ENCODE measurements at regions not wholly inside any gene's neighbourhood (a gene's known extent, or its start where the extent isn't known, plus 50 kb on each side); places are given as distances from the start of the nearest gene placed in this dataset.

DNA sequence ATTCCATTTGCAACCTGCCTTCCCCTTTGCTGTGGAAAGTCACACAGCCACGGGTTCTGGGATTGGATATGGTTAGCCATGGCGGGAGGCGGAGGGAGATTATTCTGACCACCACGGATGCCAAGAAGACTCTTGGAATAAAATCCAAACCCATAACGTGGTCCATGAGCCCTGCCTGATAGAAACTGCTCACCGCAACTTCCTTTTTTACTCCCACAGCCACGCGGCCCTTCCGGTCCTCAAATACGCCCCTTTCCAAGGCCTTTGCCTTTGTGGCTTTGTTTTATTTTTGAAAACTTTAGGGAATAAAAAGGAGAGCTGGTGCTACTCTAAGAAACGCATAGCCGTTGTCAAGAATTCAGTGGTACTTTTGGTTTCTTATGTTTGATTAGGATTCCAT, 602.5 kb upstream of the CDH4 start:
- DNase-seq (ENCODE audit: low spot score) = no peak

DNA sequence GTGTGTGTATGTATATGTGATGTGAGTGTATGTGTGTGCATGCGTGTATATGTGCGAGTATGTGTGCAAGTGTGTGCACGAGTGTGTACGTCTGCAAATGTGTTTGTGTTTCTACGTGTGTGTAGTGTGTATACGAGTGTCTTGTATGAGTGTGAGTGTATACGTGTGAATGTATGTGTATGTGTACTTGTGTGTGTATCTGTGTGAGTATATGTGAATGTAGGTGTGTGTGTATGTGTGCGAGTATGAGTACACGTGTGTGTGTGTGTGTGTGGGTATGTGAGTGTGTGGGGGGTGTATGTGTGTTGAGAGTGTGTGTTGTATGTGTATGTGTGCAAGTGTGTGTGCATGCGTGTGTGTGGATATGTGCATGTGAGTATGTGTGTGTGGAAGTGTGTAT, 602.0 kb upstream of the CDH4 start:
- H3K27ac Mint-ChIP-seq = peak overlapping the region; percentile 11
- Histone ChIP-seq H3F3A (ENCODE audit: low read depth) (no peaks in the 10 kb centered on the region), H3K4me3 (no peak overlapping the region), H3K9me3 (ENCODE audit: low read depth) (no peaks in the 10 kb centered on the region), H4K20me1 (ENCODE audit: low read depth) (no peaks in the 10 kb centered on the region), H3K36me3 (no peaks in the 10 kb centered on the region), H3K79me2 (ENCODE audit: low read depth) (no peaks in the 10 kb centered on the region), H3K4me2 (no peak overlapping the region), H3K4me1 (no peaks in the 10 kb centered on the region), H3K27ac (no peak overlapping the region), H3K9ac (no peak overlapping the region), H3K27me3 (no peaks in the 10 kb centered on the region), H2AFZ (replicated peaks) (no peak overlapping the region)
- H3K27me3 Mint-ChIP-seq (ENCODE audit: insufficient read depth, low read depth) = no peaks in the 10 kb centered on the region
- H3K36me3 Mint-ChIP-seq = no peaks in the 10 kb centered on the region
- peaks cover 17% of the 10 kb centered on the region for H3K9me3 Mint-ChIP-seq
- peaks cover 2% of the 10 kb centered on the region for H3K4me1 Mint-ChIP-seq
- no peak overlapping the region for H3K4me3 Mint-ChIP-seq
- no peak for DNase-seq (ENCODE audit: low spot score)
- TF ChIP-seq EZH2phosphoT487 (IDR thresholded peaks at IDR 0.05) = no peak
- TF ChIP-seq, protein P1, sequence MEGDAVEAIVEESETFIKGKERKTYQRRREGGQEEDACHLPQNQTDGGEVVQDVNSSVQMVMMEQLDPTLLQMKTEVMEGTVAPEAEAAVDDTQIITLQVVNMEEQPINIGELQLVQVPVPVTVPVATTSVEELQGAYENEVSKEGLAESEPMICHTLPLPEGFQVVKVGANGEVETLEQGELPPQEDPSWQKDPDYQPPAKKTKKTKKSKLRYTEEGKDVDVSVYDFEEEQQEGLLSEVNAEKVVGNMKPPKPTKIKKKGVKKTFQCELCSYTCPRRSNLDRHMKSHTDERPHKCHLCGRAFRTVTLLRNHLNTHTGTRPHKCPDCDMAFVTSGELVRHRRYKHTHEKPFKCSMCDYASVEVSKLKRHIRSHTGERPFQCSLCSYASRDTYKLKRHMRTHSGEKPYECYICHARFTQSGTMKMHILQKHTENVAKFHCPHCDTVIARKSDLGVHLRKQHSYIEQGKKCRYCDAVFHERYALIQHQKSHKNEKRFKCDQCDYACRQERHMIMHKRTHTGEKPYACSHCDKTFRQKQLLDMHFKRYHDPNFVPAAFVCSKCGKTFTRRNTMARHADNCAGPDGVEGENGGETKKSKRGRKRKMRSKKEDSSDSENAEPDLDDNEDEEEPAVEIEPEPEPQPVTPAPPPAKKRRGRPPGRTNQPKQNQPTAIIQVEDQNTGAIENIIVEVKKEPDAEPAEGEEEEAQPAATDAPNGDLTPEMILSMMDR (IDR thresholded peaks at IDR 0.05) = no peak
- TF ChIP-seq EZH2 (IDR thresholded peaks at IDR 0.05) = no peak

More for the DNA sequence above, 602.5 kb upstream of the CDH4 start:
- TF ChIP-seq EZH2 (IDR thresholded peaks at IDR 0.05) (no peak), EZH2phosphoT487 (IDR thresholded peaks at IDR 0.05) (no peak)
- TF ChIP-seq, protein P1 (IDR thresholded peaks at IDR 0.05) = no peak
- no peaks in the 10 kb centered on the region for H3K4me1 ChIP-seq
- Mint-ChIP-seq H3K9me3 (peaks cover 15% of the 10 kb centered on the region), H3K4me3 (no peak overlapping the region), H3K4me1 (peaks cover 2% of the 10 kb centered on the region), H3K27me3 (ENCODE audit: insufficient read depth, low read depth) (no peaks in the 10 kb centered on the region), H3K27ac (no peak overlapping the region), H3K36me3 (no peaks in the 10 kb centered on the region)
- H3K4me3 ChIP-seq = no peak overlapping the region
- H2AFZ ChIP-seq (replicated peaks) = no peak overlapping the region
- H3K9ac ChIP-seq = no peak overlapping the region
- H3K27me3 ChIP-seq = no peaks in the 10 kb centered on the region
- no peaks in the 10 kb centered on the region for H3F3A ChIP-seq (ENCODE audit: low read depth)
- no peak overlapping the region for H3K4me2 ChIP-seq
- no peaks in the 10 kb centered on the region for H3K9me3 ChIP-seq (ENCODE audit: low read depth)
- H3K27ac ChIP-seq = no peak overlapping the region
- no peaks in the 10 kb centered on the region for H3K36me3 ChIP-seq
- no peaks in the 10 kb centered on the region for H3K79me2 ChIP-seq (ENCODE audit: low read depth)
- no peaks in the 10 kb centered on the region for H4K20me1 ChIP-seq (ENCODE audit: low read depth)

DNA sequence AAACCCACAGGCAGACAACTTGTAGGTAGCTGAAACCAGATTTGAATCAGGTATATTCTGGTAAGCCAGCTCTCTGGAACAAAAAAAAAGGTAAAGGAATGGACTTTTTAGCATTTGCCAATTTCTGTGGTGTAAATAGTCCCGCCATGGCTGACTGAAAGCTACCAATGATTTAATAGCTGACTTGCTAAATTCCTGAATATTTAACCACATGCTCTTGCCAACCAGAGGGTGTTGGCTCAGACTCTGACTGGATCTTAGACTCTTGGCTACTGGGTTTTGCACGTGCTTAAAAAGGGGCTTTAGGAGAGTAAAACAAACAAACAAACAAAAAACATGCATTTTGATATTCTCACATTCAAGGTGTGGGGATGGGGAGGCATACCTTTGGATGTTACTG, 600.0 kb upstream of the CDH4 start:
- Mint-ChIP-seq H3K9me3 (peaks cover 17% of the 10 kb centered on the region), H3K27ac (no peak overlapping the region), H3K27me3 (ENCODE audit: insufficient read depth, low read depth) (no peaks in the 10 kb centered on the region), H3K4me3 (no peak overlapping the region), H3K36me3 (no peaks in the 10 kb centered on the region), H3K4me1 (peaks cover 12% of the 10 kb centered on the region)
- Histone ChIP-seq H3K9me3 (ENCODE audit: low read depth) (no peaks in the 10 kb centered on the region), H3K4me2 (no peak overlapping the region), H3K79me2 (ENCODE audit: low read depth) (no peaks in the 10 kb centered on the region), H3F3A (ENCODE audit: low read depth) (no peaks in the 10 kb centered on the region), H2AFZ (replicated peaks) (no peak overlapping the region), H3K4me1 (no peaks in the 10 kb centered on the region), H4K20me1 (ENCODE audit: low read depth) (no peaks in the 10 kb centered on the region), H3K4me3 (no peak overlapping the region), H3K9ac (no peak overlapping the region), H3K27me3 (no peaks in the 10 kb centered on the region), H3K36me3 (no peaks in the 10 kb centered on the region), H3K27ac (no peak overlapping the region)
- TF ChIP-seq EZH2 (IDR thresholded peaks at IDR 0.05) (no peak), EZH2phosphoT487 (IDR thresholded peaks at IDR 0.05) (no peak)
- TF ChIP-seq, protein P1 (IDR thresholded peaks at IDR 0.05) = no peak
- no peak for DNase-seq (ENCODE audit: low spot score)
